HG02798 (cell line): ENCODE measurements at regions not wholly inside any gene's neighbourhood (a gene's known extent, or its start where the extent isn't known, plus 50 kb on each side); places are given as distances from the start of the nearest gene placed in this dataset.
A peak's percentile ranks its signal among the peaks of the same experiment; 100 is the strongest.

Source experiments
- ATAC-seq: cut with Tn5 transposase; IDR thresholded peaks from one replicate; pipeline ENCODE4 v1.9.1; 2021; ENCODE audit warnings: mild to moderate bottlenecking; ENCODE audit not compliant: unreplicated experiment, poor library complexity

GRCh38 chr16:9241177-9241576 is 149.7 kb downstream of the HAPSTR1 start:
- ATAC-seq, result no peak

DNA sequence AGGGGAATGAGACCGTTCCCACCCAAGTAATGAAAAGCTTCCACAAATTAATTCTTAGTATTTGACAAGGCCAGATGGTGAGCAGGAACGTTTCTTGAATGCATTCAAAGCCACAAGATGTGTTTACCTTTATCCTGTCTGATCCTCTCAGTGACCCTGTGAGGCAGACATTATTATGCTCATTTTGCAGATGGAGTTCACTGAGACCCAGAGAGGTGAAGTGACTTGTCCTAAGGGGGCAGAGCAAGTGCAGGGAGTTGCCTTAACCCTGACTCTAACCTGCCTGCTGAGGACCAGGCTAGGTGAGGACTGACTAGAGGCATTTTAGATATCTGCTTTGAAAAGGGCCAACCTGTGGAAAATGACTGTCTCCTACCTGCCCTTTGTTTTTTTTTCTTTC is 156.7 kb downstream of the HAPSTR1 start:
- ATAC-seq, result no peak

DNA sequence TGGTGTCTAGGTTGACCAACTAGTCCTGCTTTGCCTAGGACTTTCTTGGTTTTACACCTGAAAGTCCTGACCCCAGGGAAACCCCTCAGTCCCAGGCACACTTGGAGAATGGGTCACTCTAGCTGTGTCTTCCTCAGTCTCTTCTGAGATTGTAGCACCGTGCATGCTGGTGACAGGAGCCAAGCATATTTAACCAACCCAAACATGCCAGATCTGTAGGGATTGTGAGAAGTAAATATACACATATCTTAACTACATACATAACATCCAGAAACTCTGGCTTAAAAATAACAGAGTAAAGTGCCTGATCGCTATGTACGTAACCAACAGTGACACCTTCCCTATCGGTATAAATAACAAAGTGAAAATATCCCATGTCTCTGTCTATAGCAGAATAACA is 158.1 kb downstream of the HAPSTR1 start:
- no peak for ATAC-seq

DNA sequence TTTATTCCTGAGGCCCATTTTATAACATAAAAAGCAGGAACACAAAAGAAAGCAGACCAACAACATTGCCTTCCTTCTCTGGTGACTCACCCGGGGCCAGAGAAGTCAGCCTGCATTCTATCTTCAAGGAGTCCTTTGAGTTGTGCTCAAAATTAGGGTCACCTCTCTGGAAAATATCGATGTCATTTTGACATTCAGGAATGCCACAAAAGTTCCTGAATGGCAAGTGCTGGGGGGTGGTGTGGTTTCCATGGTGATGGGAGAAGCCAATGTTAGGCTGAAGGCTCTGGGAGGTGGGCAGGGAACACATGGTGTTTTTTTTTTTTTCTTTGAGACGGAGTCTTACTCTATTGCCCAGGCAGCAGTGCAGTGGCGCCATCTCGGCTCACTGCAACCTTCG is 159.6 kb downstream of the HAPSTR1 start:
- no peak for ATAC-seq

DNA sequence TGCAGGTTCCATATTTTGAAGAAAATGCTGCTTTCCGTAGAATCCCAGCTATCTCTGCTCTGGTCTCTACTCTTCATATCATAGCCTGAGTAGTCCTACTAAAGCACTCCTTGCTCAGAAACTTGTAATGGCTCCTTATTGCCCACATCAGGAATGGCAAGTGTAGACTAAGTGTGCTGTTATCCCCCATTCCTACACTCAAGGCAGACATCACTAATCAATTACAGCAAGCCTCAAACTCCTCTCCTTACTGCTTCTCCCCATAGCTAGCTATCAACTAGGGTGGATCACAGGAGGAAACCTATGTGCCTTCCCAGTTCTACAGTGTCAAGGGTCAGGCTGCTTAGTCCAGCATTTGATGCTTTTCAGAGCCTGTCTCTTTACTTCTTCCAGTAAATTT is 163.4 kb downstream of the HAPSTR1 start:
- ATAC-seq, result no peak

DNA sequence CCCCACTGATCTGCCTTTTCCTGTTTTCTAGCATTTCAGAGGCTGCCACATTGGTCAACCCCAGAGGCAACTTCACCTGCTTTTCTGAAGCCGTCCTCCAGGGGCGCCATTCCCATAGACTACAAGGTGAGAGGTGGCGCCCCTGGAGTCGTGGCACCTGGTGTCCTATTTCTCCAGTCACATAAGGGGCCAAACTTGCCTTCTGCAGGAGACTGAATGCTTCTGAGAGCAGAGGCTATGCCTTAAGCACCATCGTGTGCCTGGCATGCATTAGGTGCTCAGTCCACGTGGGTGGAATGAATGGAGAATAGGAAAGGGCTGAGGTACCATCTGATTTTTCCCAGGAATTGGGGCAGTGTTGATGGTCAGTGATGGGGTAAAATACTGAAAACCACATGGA is 164.8 kb downstream of the HAPSTR1 start:
- ATAC-seq, result peak; percentile 53

DNA sequence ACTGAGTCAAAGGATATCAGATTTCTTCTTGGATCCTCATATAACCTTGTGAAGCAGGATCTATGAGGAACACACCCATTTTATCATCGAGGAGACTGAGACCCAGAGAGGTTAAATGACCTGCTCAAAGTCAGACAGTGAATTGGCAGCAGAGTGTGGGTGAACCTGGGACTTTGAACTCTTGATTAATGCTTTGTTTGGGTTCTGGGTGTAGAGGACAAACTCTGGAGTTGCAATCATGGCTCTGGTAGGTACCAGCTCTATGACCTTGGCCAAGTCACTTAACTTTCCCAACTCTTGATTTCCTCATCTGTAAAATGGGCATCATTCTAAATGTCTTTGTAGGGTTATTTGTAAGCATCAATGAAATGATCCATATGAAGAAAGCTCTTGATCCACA is 166.4 kb downstream of the HAPSTR1 start:
- no peak for ATAC-seq

- ATAC-seq, result peak; percentile 60
Observed at GRCh38 chr16:9258423-9259051, 167.1 kb downstream of the HAPSTR1 start.

GRCh38 chr16:9259914-9260608 is 168.6 kb downstream of the HAPSTR1 start:
- ATAC-seq, result no peak

- no peak for ATAC-seq
Observed at GRCh38 chr16:9260666-9261065, 169.2 kb downstream of the HAPSTR1 start.

DNA sequence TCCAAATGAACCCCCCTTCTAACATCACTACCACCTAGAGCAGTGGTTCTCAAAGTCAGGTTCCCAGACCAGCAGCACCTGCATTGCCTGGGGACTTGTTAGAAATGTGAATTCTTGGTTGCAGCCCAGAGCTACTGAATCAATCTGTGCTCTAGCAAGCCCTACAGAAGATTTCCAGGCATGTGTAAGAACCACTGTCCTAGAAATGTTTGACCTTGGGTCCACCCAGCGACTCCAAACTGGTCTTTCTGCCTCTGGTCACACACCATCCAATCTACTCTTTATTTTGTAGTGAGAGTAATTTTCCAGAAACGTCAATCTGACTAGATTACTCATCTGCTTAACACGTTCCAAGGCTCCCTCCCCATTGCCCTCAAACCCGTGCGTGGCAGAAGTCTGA is 169.9 kb downstream of the HAPSTR1 start:
- ATAC-seq, result no peak

DNA sequence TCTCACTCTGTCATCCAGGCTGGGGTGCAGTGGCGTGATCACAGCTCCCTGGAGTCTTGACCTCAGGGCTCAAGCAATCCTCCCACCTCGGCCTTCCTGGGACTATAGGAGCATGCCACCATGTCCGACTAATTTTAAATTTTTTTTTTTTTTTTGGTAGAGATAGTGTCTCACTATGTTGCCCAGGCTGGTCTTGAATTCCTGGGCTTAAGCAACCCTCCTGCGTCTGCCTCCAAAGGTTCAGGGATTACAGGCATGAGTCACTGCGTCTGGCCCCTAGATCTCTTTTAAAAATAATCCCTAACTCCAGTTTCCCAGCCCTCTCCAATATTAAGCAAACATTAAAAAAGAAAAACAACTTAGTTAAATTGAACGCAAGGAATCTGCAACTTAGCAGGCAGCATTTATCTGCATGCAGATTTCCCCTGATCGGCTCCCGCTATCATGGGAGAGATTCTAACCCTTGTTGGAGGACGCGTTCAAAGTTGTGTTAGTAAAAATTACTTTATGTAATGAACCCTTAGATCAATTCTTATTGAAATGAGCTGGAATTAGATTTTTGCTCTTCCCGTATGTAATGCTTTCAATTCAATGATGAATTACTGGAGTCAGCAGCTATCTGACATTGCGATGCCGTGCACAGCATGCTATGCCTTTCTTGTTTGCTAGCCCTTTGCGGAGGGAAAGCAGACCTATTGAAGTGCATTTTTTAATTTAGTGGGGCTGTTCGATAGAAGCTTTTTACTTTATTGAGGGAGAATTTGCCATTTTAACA is 171.7 kb downstream of the HAPSTR1 start:
- no peak for ATAC-seq

DNA sequence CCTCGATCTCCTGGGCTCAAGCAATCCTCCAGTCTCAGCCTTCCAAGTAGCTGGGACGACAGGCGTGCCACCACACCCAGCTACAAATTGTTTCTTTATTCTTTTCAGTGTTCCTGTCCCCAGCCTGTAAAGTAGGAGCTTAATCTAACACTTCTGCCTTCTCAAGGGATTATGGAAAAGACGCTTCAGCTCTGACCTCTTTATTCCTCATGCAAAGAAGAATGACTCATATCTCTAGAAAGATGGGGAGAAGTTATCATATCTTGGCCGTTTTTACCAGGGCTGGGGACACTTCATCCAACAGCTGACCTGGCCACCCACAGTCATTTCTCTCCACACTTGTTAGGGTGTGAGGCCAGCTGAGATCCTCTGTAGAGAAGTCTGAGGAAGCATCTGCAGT is 172.6 kb downstream of the HAPSTR1 start:
- ATAC-seq, result no peak

GRCh38 chr16:9268446-9268845 is 177.0 kb downstream of the HAPSTR1 start:
- no peak for ATAC-seq

DNA sequence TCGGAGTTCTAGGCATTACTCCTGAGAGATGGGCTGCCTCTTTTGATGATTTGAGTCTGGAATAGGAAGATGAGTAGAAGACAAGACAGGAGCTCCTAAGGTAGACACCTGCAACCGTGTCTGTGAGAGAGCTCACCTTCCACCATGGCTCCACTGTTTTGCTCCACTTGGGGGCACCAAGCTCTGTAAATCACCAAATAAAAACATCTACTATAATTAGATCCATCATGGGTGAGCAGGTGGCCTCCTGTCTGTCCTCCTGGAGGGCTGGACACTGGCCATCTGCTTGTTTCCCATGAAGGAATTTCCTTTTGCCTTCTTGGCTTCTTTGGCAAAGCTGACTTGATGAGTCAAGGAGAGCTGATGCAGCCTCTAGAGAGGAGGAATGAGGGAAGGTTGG is 179.0 kb downstream of the HAPSTR1 start:
- ATAC-seq, result no peak

GRCh38 chr16:9270941-9271340 is 179.5 kb downstream of the HAPSTR1 start:
- ATAC-seq, result no peak

GRCh38 chr16:9271841-9272240 is 180.4 kb downstream of the HAPSTR1 start:
- no peak for ATAC-seq

DNA sequence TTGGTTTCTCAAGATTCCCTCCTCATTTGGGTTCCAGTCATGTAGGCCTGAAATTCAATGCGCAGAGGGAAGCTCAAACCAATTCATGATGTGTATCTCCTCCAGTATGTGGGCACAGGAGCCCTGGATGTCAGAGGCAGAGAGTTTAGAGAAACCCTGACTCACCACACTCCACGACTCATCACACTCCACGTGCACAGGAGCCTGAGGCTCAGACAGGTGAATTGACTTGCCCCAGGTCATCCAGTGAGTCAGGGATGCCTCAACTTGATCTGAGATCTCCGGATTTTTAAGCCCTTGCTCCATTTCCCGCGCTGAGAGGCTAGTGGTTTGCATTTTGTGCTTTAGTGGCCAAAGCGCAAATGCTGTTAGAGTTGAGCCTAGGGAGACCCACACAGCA is 183.9 kb downstream of the HAPSTR1 start:
- ATAC-seq, result no peak

GRCh38 chr16:9275816-9276354 is 184.4 kb downstream of the HAPSTR1 start:
- no peak for ATAC-seq

DNA sequence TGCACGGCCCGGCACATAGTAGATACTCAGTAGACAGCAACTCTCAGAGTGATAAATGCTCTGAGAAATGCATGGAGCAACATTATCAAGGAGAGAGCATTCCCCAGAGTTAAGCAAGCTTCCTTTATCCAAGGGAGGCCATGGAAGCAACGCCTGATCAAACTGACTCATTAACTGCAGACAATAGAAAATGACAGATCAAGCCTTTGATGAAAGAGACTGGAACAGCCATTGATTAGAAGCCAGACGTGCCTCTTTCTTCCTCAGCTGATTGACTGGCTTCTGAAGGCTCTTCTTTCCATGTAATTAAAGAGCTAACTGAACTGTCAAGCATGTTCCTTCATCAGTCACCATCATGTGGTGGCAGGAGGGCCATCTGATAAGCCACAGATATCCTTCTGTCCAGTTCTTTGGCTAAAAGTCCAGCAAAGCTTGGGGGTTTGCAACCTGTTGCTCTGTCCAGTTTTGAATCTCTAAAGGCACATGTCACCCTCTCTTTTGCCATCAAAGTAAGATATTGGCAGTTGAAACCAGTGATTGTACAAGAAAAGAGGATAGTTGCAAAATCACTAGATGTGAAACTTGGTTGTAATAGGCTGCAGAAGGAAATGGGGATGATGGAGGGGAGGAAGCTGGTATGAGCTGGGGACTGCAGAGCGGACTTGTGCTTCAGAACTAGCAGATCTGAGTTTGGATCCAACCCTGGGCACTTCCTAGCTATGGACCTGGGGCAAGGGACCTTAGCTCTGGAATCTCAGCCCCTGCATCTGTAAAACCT is 188.0 kb downstream of the HAPSTR1 start:
- ATAC-seq, result no peak

DNA sequence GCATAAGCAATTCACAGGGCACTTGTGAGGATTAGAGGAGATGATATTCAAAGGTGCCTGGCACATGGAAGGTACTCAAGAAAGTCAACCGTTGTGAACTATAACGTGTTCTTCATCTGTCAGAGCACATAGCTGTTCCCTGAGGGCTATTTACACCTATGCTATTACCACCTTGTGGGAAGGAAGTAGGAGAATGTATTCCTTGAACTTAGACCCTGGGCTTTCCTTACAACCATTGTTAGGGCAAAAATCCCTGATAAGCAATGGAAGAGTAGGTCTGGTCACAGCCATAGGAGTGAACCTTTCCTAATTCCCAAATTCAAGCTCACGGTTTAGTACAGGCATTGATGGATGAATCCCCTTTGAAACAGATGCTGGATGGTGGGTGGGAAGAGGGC is 188.6 kb downstream of the HAPSTR1 start:
- no peak for ATAC-seq
